Brain microvascular endothelial cell (primary cell): ENCODE measurements at regions not wholly inside any gene's neighbourhood (a gene's known extent, or its start where the extent isn't known, plus 50 kb on each side); places are given as distances from the start of the nearest gene placed in this dataset.

Experiments used
- DNase-seq: peaks from one replicate; pipeline ENCODE4 v3.0.0-alpha.2; 2020
- H3K27ac ChIP-seq: fragments of 250-450 bp; sonication (Bioruptor Pico); 2 replicates; pipeline ENCODE4 v1.5.1; 2020; ENCODE audit warnings: mild to moderate bottlenecking, moderate library complexity
- H3K27me3 ChIP-seq: fragments of 250-450 bp; sonication (Bioruptor Pico); replicated peaks from 2 replicates; pipeline ENCODE4 v1.5.1; 2020; ENCODE audit warnings: mild to moderate bottlenecking
- H3K36me3 ChIP-seq: fragments of 250-450 bp; sonication (Bioruptor Pico); replicated peaks from 2 replicates; pipeline ENCODE4 v1.5.1; 2020; ENCODE audit warnings: mild to moderate bottlenecking
- H3K4me3 ChIP-seq: 2 replicates; pipeline ENCODE4 v1.5.1; 2011; ENCODE audit warnings: low read depth, mild to moderate bottlenecking, control low read depth, low read length, moderate library complexity
- in situ Hi-C: cut with HindIII; loops from 2 replicates; pipeline ENCODE4 v1.10.0; 2017; ENCODE audit warnings: low sequenced_read_pairs, low pct_ligation_motif_present
- TF ChIP-seq, protein P1 (sequence below): IDR thresholded peaks from 2 replicates; pipeline ENCODE4 v1.5.1; 2011; ENCODE audit warnings: low read depth, mild to moderate bottlenecking, moderate library complexity, low read length, control low read depth, inconsistent platforms; ENCODE audit errors: missing control alignments

DNA sequence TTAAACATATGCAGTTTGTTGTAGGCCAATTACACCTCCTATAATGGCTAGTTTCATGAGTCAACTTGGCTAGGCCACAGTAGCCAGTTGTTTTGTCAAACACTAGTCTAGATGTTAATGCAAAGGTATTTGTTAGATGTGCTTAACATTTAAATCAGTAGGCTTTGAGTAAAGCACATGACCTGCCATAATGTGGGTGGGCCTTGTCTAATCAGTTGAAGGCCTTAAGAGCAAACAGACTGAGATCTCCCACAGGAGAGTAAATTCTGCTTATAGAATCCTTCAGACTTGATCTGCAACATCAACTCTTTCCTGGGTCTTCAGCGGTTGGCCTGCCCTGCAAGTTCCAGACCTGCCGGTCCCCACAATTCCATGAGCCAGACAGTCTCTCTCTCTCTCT lies 1345.9 kb downstream of the BRD1 start:
- H3K27me3 ChIP-seq, result no peaks in the 10 kb centered on the region
- DNase-seq, result no peak
- H3K36me3 ChIP-seq, result no peaks in the 10 kb centered on the region
- H3K4me3 ChIP-seq, result no peak overlapping the region
- in situ Hi-C loops, result no loop called here
- TF ChIP-seq, protein P1, sequence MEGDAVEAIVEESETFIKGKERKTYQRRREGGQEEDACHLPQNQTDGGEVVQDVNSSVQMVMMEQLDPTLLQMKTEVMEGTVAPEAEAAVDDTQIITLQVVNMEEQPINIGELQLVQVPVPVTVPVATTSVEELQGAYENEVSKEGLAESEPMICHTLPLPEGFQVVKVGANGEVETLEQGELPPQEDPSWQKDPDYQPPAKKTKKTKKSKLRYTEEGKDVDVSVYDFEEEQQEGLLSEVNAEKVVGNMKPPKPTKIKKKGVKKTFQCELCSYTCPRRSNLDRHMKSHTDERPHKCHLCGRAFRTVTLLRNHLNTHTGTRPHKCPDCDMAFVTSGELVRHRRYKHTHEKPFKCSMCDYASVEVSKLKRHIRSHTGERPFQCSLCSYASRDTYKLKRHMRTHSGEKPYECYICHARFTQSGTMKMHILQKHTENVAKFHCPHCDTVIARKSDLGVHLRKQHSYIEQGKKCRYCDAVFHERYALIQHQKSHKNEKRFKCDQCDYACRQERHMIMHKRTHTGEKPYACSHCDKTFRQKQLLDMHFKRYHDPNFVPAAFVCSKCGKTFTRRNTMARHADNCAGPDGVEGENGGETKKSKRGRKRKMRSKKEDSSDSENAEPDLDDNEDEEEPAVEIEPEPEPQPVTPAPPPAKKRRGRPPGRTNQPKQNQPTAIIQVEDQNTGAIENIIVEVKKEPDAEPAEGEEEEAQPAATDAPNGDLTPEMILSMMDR, result no peak
- H3K27ac ChIP-seq, result no peak overlapping the region

DNA sequence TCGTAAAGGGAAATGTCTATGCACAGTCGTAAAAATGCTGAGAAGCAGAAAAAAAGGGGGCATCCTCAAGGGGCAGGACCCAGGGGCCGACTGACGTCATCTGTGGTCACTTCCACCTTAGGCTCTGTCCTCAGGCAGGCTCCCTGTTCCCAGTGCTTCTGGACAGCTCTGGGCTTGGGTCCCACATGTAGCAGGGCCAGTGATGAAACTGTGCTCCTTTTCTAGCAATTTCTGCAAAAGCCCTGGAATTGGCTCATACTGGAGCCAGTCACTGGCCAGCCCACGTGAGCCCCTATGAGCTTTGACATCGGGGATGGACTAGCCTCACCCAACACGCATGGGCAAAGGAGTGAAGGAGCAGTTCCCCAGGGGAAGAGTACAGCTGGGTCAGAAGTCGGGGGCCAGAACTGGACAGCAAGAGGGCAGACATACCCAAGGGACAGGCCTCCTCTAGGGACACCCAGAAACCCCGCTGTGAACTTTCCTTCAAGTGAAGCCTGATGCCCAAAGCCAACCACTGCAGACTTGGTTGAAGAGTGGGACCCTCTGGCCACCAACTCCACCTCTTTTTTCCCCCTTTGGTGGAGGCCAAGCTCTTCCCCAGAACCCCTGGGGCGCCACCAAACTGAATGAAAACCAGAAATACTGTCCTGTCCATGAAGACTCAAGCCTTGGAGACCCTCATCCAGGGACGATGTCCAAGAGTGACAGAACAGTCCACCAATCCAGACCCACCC lies 1349.0 kb downstream of the BRD1 start:
- no peak overlapping the region for H3K4me3 ChIP-seq
- no peak for DNase-seq
- H3K36me3 ChIP-seq, result no peaks in the 10 kb centered on the region
- no peaks in the 10 kb centered on the region for H3K27me3 ChIP-seq
- TF ChIP-seq, protein P1, result no peak
- in situ Hi-C loops, result no loop called here
- no peak overlapping the region for H3K27ac ChIP-seq

DNA sequence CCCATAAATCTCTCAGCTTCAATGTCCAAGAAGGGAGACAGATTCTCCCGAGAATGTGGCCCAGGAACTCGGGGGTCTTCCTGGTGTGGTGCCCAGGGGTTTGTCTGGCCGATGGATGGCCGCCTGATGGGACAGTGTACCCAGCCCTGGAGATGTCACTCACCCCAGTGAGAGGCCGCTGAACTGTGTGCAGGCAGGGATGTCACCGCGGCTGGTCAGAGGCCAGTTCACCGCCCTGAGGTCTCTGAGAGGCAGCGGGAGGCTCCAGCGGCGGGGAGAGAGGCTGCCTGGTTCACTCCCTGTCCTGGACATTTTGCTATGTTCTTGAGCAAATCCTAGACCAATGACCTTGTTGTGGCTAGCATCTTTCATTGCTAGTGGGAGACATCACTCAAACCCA lies 1349.5 kb downstream of the BRD1 start:
- H3K27me3 ChIP-seq, result no peaks in the 10 kb centered on the region
- DNase-seq, result no peak
- H3K36me3 ChIP-seq, result no peaks in the 10 kb centered on the region
- H3K4me3 ChIP-seq, result no peak overlapping the region
- in situ Hi-C loops, result no loop called here
- TF ChIP-seq, protein P1, result no peak
- no peak overlapping the region for H3K27ac ChIP-seq

DNA sequence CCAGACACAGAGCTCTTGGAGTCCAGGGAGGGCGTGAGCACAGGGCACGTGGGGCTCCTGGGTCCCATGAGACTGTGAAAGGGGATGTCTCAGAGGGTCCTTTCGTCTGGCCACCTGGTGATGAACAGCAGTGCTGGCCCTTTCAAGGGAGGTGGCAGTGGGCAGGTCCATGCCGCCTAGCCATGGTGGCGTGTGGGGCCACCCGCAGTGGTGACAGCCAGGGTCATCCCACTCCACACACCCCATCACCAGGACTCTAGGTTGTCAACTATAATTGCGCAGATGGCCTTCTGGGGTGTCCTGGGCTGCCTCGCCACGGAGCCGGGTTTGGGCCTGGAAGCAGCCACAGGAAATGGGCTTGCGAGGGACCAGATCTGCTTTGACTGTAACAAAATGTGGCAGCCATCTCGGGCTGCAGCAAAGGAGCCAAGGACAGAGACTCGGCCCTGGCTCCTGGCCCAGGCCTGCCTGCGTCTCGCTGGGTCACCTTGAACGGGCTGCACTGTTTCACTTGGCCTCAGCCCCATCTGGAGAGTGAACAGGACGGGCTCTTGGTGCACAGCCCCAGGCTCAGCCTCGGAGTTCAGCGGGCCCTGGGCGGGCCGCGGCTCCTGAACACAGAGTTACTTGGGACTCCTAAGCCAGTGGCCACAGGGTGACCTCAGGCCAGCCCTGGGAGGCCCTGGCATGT lies 1350.5 kb downstream of the BRD1 start:
- in situ Hi-C loops, result no loop called here
- TF ChIP-seq, protein P1, result no peak
- DNase-seq, result no peak
- no peak overlapping the region for H3K27ac ChIP-seq
- H3K27me3 ChIP-seq, result no peaks in the 10 kb centered on the region
- no peak overlapping the region for H3K4me3 ChIP-seq
- no peaks in the 10 kb centered on the region for H3K36me3 ChIP-seq

DNA sequence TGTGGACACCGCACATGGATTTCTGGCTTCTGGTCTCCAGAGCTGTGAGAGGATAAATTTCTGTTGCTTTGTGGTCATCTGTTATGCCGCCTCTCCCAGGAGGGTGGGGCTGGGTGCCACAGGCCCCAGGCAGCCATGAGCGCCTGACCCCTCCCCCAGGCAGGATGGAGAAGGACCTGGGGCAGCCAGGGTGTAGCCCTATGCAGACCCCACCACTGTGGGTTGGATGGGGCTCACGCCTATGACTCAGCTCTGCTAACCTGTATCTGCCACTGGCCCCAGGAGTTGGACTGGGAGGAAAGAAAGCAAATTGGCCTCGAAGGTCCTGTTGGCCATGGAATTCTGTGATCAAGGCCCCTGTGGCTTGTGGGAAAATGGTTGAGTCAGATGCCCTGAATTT lies 1351.1 kb downstream of the BRD1 start:
- no peaks in the 10 kb centered on the region for H3K27me3 ChIP-seq
- DNase-seq, result no peak
- no peak overlapping the region for H3K27ac ChIP-seq
- TF ChIP-seq, protein P1, result no peak
- H3K36me3 ChIP-seq, result no peaks in the 10 kb centered on the region
- H3K4me3 ChIP-seq, result no peak overlapping the region
- in situ Hi-C loops, result no loop called here
